WERI-Rb-1 (cell line): ENCODE measurements at regions not wholly inside any gene's neighbourhood (a gene's known extent, or its start where the extent isn't known, plus 50 kb on each side); places are given as distances from the start of the nearest gene placed in this dataset.

Source experiments
- DNase-seq: peaks from one replicate; pipeline ENCODE4 v3.0.0-alpha.2; 2020
- H3K27ac ChIP-seq: fragments of 250-450 bp; sonication (Bioruptor Pico); 2 replicates; pipeline ENCODE4 v1.5.1; 2020; ENCODE audit warnings: mild to moderate bottlenecking, moderate library complexity
- H3K27me3 ChIP-seq: fragments of 250-450 bp; sonication (Bioruptor Pico); 2 replicates; pipeline ENCODE4 v1.5.1; 2021; ENCODE audit warnings: mild to moderate bottlenecking, low read depth, moderate library complexity; ENCODE audit not compliant: insufficient read depth, severe bottlenecking
- H3K36me3 ChIP-seq: fragments of 250-450 bp; sonication (Bioruptor Pico); 2 replicates; pipeline ENCODE4 v1.5.1; 2020; ENCODE audit warnings: mild to moderate bottlenecking, moderate library complexity
- H3K4me3 ChIP-seq: 2 replicates; pipeline ENCODE4 v1.5.1; 2011; ENCODE audit warnings: low read depth, mild to moderate bottlenecking, control low read depth, low read length
- H3K9me3 ChIP-seq: fragments of 250-450 bp; sonication (Bioruptor Pico); 2 replicates; pipeline ENCODE4 v1.5.1; 2021; ENCODE audit warnings: mild to moderate bottlenecking, moderate library complexity; ENCODE audit not compliant: severe bottlenecking
- CTCF ChIP-seq: IDR thresholded peaks from 2 replicates; pipeline ENCODE4 v1.5.1; 2011; ENCODE audit warnings: low read depth, mild to moderate bottlenecking, control low read depth, inconsistent platforms, low read length

GRCh38 chr6:164905311-164905710, 404.1 kb downstream of the C6orf118 start:
- no peaks in the 10 kb centered on the region for H3K36me3 ChIP-seq

GRCh38 chr6:164898412-164898811, 411.0 kb downstream of the C6orf118 start:
- Histone ChIP-seq H3K27ac (no peak overlapping the region), H3K36me3 (no peaks in the 10 kb centered on the region), H3K9me3 (no peaks in the 10 kb centered on the region), H3K27me3 (no peaks in the 10 kb centered on the region), H3K4me3 (no peak overlapping the region)
- no peak for TF ChIP-seq CTCF
- no peak for DNase-seq

More at GRCh38 chr6:164905311-164905710, 404.1 kb downstream of the C6orf118 start:
- TF ChIP-seq CTCF = no peak
- no peak for DNase-seq
- Histone ChIP-seq H3K9me3 (no peaks in the 10 kb centered on the region), H3K27ac (no peak overlapping the region), H3K27me3 (no peaks in the 10 kb centered on the region), H3K4me3 (no peak overlapping the region)

- H3K36me3 ChIP-seq = no peaks in the 10 kb centered on the region
- H3K4me3 ChIP-seq = no peak overlapping the region
- no peaks in the 10 kb centered on the region for H3K9me3 ChIP-seq
- peak; percentile 34; the same call in 1 of the 2 replicates for TF ChIP-seq CTCF
- no peak overlapping the region for H3K27ac ChIP-seq
- no peaks in the 10 kb centered on the region for H3K27me3 ChIP-seq
- DNase-seq = peak; percentile 19
Measured at GRCh38 chr6:164897523-164898235, 411.7 kb downstream of the C6orf118 start.

GRCh38 chr6:164889980-164890379, 419.4 kb downstream of the C6orf118 start:
- H3K27me3 ChIP-seq = no peaks in the 10 kb centered on the region
- no peak overlapping the region for H3K27ac ChIP-seq
- TF ChIP-seq CTCF = no peak
- no peak overlapping the region for H3K4me3 ChIP-seq
- no peaks in the 10 kb centered on the region for H3K9me3 ChIP-seq
- no peaks in the 10 kb centered on the region for H3K36me3 ChIP-seq
- no peak for DNase-seq

- Histone ChIP-seq H3K9me3 (no peaks in the 10 kb centered on the region), H3K36me3 (no peaks in the 10 kb centered on the region), H3K4me3 (no peak overlapping the region), H3K27ac (no peak overlapping the region), H3K27me3 (no peaks in the 10 kb centered on the region)
- no peak for TF ChIP-seq CTCF
- no peak for DNase-seq
Measured at GRCh38 chr6:164887660-164888059, 421.7 kb downstream of the C6orf118 start.

GRCh38 chr6:164882236-164882635, 427.2 kb downstream of the C6orf118 start:
- Histone ChIP-seq H3K27me3 (no peaks in the 10 kb centered on the region), H3K27ac (no peak overlapping the region), H3K36me3 (no peaks in the 10 kb centered on the region), H3K4me3 (no peak overlapping the region), H3K9me3 (no peaks in the 10 kb centered on the region)
- no peak for DNase-seq
- no peak for TF ChIP-seq CTCF
